ENCODE measurements at regions not wholly inside any gene's neighbourhood (a gene's known extent, or its start where the extent isn't known, plus 50 kb on each side); places are given as distances from the start of the nearest gene placed in this dataset.

DNA sequence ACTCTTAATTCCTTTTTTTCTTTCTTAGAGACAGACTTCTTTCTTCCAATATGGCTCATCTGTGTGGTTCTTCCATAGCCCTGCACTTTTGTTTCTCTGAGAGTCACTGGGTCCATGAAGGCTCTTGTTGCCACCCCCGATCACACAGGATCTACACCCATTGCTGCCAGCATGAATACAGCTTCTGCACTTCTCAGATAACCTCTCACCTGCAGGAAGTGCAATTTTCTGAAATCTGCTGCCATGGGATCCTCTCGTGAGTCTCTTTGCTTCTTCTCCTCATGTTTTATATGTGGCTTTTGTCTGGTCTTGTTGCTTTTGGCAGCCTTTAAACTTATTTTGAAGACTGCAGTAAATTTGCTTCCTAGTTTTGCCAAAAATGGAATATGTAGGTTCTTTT, 171.2 kb downstream of the TMEM167A start:
- Histone ChIP-seq H3K79me2 (ENCODE audit: low read length) (no peaks in the 10 kb centered on the region), H3K27ac (ENCODE audit: low read length) (no peak overlapping the region), H3K27me3 (ENCODE audit: low read depth, low read length) (no peaks in the 10 kb centered on the region), H3K4me3 (ENCODE audit: low read length) (no peak overlapping the region), H3K36me3 (replicated peaks; ENCODE audit: low read depth, low read length) (peaks cover 2% of the 10 kb centered on the region), H3K4me2 (ENCODE audit: low read length) (no peak overlapping the region), H2AFZ (ENCODE audit: low read depth, low read length) (no peak overlapping the region), H3K9ac (ENCODE audit: low read length) (no peak overlapping the region), H3K9me3 (ENCODE audit: insufficient read depth, low read length) (no peaks in the 10 kb centered on the region; the same call in 1 of the 2 replicates), H4K20me1 (ENCODE audit: insufficient read depth, low read length) (no peaks in the 10 kb centered on the region), H3K4me1 (ENCODE audit: low read length) (no peaks in the 10 kb centered on the region)
- TF ChIP-seq EZH2phosphoT487 (IDR thresholded peaks at IDR 0.05; ENCODE audit: low read depth) = no peak
- TF ChIP-seq, protein P1, sequence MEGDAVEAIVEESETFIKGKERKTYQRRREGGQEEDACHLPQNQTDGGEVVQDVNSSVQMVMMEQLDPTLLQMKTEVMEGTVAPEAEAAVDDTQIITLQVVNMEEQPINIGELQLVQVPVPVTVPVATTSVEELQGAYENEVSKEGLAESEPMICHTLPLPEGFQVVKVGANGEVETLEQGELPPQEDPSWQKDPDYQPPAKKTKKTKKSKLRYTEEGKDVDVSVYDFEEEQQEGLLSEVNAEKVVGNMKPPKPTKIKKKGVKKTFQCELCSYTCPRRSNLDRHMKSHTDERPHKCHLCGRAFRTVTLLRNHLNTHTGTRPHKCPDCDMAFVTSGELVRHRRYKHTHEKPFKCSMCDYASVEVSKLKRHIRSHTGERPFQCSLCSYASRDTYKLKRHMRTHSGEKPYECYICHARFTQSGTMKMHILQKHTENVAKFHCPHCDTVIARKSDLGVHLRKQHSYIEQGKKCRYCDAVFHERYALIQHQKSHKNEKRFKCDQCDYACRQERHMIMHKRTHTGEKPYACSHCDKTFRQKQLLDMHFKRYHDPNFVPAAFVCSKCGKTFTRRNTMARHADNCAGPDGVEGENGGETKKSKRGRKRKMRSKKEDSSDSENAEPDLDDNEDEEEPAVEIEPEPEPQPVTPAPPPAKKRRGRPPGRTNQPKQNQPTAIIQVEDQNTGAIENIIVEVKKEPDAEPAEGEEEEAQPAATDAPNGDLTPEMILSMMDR (IDR thresholded peaks at IDR 0.05; ENCODE audit: low read depth, low read length) = no peak

DNA sequence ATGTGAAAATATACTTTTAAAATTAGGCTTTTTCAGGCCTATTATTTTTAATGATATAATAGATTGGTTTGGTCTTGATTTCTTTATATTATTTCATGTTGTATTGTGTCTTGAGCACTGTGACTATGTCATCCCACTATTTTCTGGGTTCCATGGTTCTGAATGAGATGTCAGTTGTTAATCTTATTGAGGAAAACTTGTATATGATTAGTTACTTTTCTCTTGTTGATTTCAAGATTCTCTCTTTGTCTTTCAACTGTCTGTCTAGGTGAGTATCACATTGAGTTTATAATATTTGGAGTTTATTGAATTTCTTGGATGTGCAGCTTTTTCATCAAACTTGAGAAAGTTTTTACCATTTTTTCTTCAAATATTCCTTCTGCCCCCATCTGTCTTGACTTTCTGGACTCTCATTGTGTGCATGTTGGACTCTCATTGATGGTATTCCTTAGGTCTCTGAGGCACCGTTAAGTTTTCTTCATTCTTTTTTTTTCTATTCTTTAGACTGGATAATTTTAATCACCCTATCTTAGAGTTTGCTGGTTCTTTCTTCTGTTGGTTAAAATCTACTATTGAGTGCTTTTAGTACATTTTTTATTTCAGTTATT, 175.8 kb downstream of the TMEM167A start:
- Histone ChIP-seq H4K20me1 (ENCODE audit: insufficient read depth, low read length) (no peaks in the 10 kb centered on the region), H3K4me2 (ENCODE audit: low read length) (no peak overlapping the region), H3K9ac (ENCODE audit: low read length) (no peak overlapping the region), H3K9me3 (ENCODE audit: insufficient read depth, low read length) (no peaks in the 10 kb centered on the region; the same call in 1 of the 2 replicates), H3K4me1 (ENCODE audit: low read length) (no peaks in the 10 kb centered on the region), H3K36me3 (replicated peaks; ENCODE audit: low read depth, low read length) (peaks cover 2% of the 10 kb centered on the region), H2AFZ (ENCODE audit: low read depth, low read length) (no peak overlapping the region), H3K4me3 (ENCODE audit: low read length) (no peak overlapping the region), H3K27ac (ENCODE audit: low read length) (no peak overlapping the region), H3K79me2 (ENCODE audit: low read length) (no peaks in the 10 kb centered on the region), H3K27me3 (ENCODE audit: low read depth, low read length) (no peaks in the 10 kb centered on the region)
- TF ChIP-seq EZH2phosphoT487 (IDR thresholded peaks at IDR 0.05; ENCODE audit: low read depth) = no peak
- TF ChIP-seq, protein P1 (IDR thresholded peaks at IDR 0.05; ENCODE audit: low read depth, low read length) = no peak

DNA sequence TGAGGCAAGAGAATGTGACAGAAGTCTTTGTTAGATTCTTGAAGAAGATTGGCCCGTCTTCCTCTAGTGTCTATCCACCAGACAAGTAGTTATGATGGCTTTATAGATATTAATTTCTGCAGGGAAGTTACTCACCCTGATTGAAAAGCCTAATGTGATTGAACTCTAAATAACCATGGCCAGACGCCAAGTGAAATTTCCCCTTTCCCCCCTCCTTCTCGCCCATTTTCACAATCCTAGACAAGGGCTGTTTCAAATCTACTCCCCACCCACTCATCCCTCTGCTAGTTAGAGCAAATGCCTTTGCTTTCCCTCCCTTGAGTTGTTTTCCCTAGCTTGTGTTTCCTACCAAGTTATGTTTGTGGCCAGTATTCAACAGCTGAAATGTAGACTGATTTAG, 182.5 kb downstream of the TMEM167A start:
- Histone ChIP-seq H3K79me2 (ENCODE audit: low read length) (no peaks in the 10 kb centered on the region), H3K27me3 (ENCODE audit: low read depth, low read length) (no peaks in the 10 kb centered on the region), H4K20me1 (ENCODE audit: insufficient read depth, low read length) (no peaks in the 10 kb centered on the region), H3K9ac (ENCODE audit: low read length) (no peak overlapping the region), H3K9me3 (ENCODE audit: insufficient read depth, low read length) (no peaks in the 10 kb centered on the region), H3K4me2 (ENCODE audit: low read length) (no peak overlapping the region), H3K36me3 (replicated peaks; ENCODE audit: low read depth, low read length) (no peaks in the 10 kb centered on the region), H3K4me1 (ENCODE audit: low read length) (no peaks in the 10 kb centered on the region; the same call in 1 of the 2 replicates), H3K27ac (ENCODE audit: low read length) (no peak overlapping the region), H3K4me3 (ENCODE audit: low read length) (no peak overlapping the region), H2AFZ (ENCODE audit: low read depth, low read length) (no peak overlapping the region)
- TF ChIP-seq EZH2phosphoT487 (IDR thresholded peaks at IDR 0.05; ENCODE audit: low read depth) = no peak
- TF ChIP-seq, protein P1 (IDR thresholded peaks at IDR 0.05; ENCODE audit: low read depth, low read length) = no peak

DNA sequence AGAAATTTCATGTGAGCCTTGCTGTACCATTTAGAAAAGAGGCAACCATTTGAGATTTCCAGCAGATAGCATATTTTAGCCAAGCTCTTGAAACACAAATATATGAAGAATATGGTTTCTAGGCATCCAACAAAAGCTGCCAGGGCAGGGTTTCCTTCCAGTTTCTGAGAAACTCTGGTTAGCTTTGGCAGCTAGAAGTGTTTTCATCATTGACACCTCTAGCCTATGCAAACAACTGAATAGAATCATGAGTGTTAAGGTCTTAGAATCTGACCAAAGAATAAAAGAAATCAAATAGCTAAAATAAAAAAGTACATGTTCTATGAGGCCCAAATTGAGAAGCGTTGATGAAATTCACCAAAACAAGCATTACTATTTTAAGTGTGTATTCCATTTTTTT, 188.1 kb downstream of the TMEM167A start:
- no peak overlapping the region for H2AFZ ChIP-seq (ENCODE audit: low read depth, low read length)

More for the DNA sequence above, 188.1 kb downstream of the TMEM167A start:
- peaks cover 15% of the 10 kb centered on the region for H3K36me3 ChIP-seq (replicated peaks; ENCODE audit: low read depth, low read length)
- no peaks in the 10 kb centered on the region for H3K27me3 ChIP-seq (ENCODE audit: low read depth, low read length)
- no peak overlapping the region for H3K4me2 ChIP-seq (ENCODE audit: low read length)
- H3K9ac ChIP-seq (ENCODE audit: low read length) = no peak overlapping the region
- no peaks in the 10 kb centered on the region for H3K79me2 ChIP-seq (ENCODE audit: low read length)
- no peaks in the 10 kb centered on the region for H3K9me3 ChIP-seq (ENCODE audit: insufficient read depth, low read length)
- H4K20me1 ChIP-seq (ENCODE audit: insufficient read depth, low read length) = no peaks in the 10 kb centered on the region
- H3K4me1 ChIP-seq (ENCODE audit: low read length) = peaks cover 30% of the 10 kb centered on the region
- no peak overlapping the region for H3K27ac ChIP-seq (ENCODE audit: low read length)
- no peak for TF ChIP-seq EZH2phosphoT487 (IDR thresholded peaks at IDR 0.05; ENCODE audit: low read depth)
- TF ChIP-seq, protein P1 (IDR thresholded peaks at IDR 0.05; ENCODE audit: low read depth, low read length) = no peak
- H3K4me3 ChIP-seq (ENCODE audit: low read length) = no peak overlapping the region
